K562 (cell line): ENCODE measurements at regions not wholly inside any gene's neighbourhood (a gene's known extent, or its start where the extent isn't known, plus 50 kb on each side); places are given as distances from the start of the nearest gene placed in this dataset.

Experiments used
- CREB5 ChIP-seq: fragments of 250-450 bp; sonication (Bioruptor Pico); IDR thresholded peaks from 2 replicates; pipeline ENCODE4 v1.5.0; 2020; ENCODE audit warnings: mild to moderate bottlenecking
- GTF2B ChIP-seq: IDR thresholded peaks from 2 replicates; pipeline ENCODE4 v1.6.1; 2011; ENCODE audit not compliant: insufficient read length; ENCODE audit errors: extremely low read depth
- L3MBTL2 ChIP-seq: fragments of 450-650 bp; IDR thresholded peaks from 2 replicates; pipeline ENCODE4 v1.6.1; 2016; ENCODE audit warnings: mild to moderate bottlenecking, moderate library complexity
- MCM7 ChIP-seq, 2 experiments: fragments of 450-650 bp; IDR thresholded peaks; 2 replicates each; pipeline ENCODE4 v1.6.1; 2016 to 2018
- MEF2A ChIP-seq: IDR thresholded peaks from 2 replicates; pipeline ENCODE4 v1.6.1; 2011; ENCODE audit warnings: low read depth, mild to moderate bottlenecking, low read length, moderate library complexity; ENCODE audit not compliant: control insufficient read depth
- MGA ChIP-seq: fragments of 450-650 bp; IDR thresholded peaks from 2 replicates; pipeline ENCODE4 v1.6.1; 2016; ENCODE audit warnings: mild to moderate bottlenecking, moderate library complexity
- SOX6 ChIP-seq: fragments of 450-650 bp; IDR thresholded peaks from 2 replicates; pipeline ENCODE4 v1.6.1; 2014; ENCODE audit warnings: mild to moderate bottlenecking
- TARDBP ChIP-seq: fragments of 450-650 bp; IDR thresholded peaks from 2 replicates; pipeline ENCODE4 v1.6.1; 2016
- TFAM ChIP-seq: fragments of 250-450 bp; sonication (Bioruptor Pico); conservative IDR thresholded peaks from 2 replicates; pipeline ENCODE4 v1.5.0; 2021; ENCODE audit warnings: mild to moderate bottlenecking, moderate library complexity
- TF ChIP-seq, protein P1 (sequence below), 2 experiments: fragments of 250-450 bp in 1 of 2; fragments of 450-650 bp in 1 of 2; sonication (Bioruptor Pico) in 1 of 2; IDR thresholded peaks; 2 replicates each; pipeline versions ENCODE4 v1.6.1 to v1.8.0; 2016 to 2021; ENCODE audit warnings: mild to moderate bottlenecking in 2 of 2, moderate library complexity in 2 of 2, missing compliant biosample characterization in 1 of 2, missing genetic modification characterization in 1 of 2

DNA sequence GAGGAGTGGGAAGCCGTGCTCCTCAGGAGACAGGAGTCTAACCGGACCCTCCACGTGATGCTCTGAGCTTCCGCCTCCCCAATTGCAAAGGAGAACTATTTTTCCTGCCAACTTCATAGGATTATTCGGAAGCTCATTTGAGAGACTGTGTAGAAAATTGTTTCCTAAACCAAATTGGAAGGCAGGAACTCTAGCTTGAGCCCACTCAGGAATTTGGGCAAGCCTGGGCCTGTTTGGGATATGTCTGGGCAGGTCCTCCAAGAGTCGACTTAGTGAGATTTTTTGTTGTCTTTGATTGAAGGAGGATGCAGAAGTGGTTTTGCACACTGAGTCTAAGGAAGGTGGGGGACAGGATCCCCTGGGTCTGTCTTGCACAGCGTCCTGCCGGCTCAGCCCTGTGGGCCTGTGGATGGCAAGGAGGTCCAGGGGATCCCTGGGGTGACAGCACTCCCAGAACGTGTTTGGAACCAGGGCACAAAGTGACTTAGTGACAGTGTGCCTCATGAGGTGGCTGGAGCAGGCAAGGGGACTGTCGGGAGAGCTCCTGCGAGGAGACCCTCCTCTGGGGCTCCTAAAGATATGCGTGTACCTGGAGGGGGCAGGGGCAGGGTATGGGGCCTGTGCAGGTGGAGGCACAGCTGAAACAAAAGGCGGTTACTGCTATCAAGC, 283.3 kb downstream of the NSG2 start (continued):
- TF ChIP-seq, protein P1, sequence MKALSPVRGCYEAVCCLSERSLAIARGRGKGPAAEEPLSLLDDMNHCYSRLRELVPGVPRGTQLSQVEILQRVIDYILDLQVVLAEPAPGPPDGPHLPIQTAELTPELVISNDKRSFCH (CRISPR knock-in tag; IDR thresholded peaks at IDR 0.05), result no peak
- TF ChIP-seq, protein P1 (tag; IDR thresholded peaks at IDR 0.05), result no peak
- TF ChIP-seq CREB5, result no peak
- TF ChIP-seq SOX6, result no peak
- no peak for TF ChIP-seq MGA
- no peak for TF ChIP-seq TARDBP
- no peak for TF ChIP-seq GTF2B
- no peak for TF ChIP-seq TFAM
- no peak for TF ChIP-seq MEF2A
- no peak for TF ChIP-seq MCM7 (IDR thresholded peaks at IDR 0.05)
- no peak for TF ChIP-seq L3MBTL2
